GM23248 (cell line): ENCODE measurements at regions not wholly inside any gene's neighbourhood (a gene's known extent, or its start where the extent isn't known, plus 50 kb on each side); places are given as distances from the start of the nearest gene placed in this dataset.

ENCODE experiments used
- EZH2 ChIP-seq: fragments of 200-600 bp; sonication (generic); IDR thresholded peaks from 2 replicates; pipeline ENCODE4 v1.6.1; 2018; ENCODE audit warnings: antibody characterized with exemption, mild to moderate bottlenecking; ENCODE audit not compliant: insufficient read depth, poor library complexity, severe bottlenecking
- EZH2phosphoT487 ChIP-seq: fragments of 200-600 bp; sonication (generic); IDR thresholded peaks from 2 replicates; pipeline ENCODE4 v1.6.1; 2018; ENCODE audit warnings: antibody characterized with exemption, moderate library complexity, mild to moderate bottlenecking, low read depth; ENCODE audit not compliant: insufficient read depth

DNA sequence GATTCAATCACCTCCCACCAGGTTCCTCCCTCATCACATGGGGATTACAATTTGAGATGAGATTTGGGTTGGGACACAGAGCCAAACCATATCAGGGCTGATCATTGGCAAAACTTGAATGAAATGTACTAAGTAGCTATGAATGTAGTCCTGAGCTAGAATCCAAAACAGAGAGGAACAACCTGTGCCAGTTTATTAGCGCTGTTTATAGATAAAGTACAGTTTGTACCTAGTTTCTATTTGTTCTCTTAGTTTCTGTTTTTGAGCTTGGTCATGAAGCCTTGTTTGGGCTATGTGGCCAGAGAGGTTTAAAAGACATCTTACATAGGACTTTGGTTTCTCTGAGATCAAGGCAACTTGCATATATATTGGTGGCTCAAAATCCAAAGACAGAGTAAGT is 66.9 kb upstream of the INPP4B start:
- TF ChIP-seq EZH2phosphoT487 (no peak), EZH2 (no peak)
